ENCODE measurements at regions not wholly inside any gene's neighbourhood (a gene's known extent, or its start where the extent isn't known, plus 50 kb on each side); places are given as distances from the start of the nearest gene placed in this dataset.

DNA sequence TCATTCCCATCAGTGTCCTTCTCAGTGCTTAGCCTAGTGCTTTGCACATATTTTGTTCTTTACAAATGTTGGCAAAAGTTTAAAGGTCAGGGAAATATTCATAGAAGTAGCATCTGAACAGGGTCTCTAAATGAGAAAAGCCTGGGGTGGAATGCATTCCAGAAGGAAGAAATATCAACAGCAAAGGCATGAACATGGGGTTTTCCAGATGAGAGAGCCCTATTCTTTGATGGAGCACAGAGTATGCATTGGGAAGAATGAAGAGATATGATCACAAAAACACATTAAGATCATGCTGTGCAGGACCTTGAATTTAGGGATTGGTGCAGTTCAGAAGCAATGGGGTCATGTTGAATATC lies 140.2 kb downstream of the SNX19 start:
- TF ChIP-seq, protein P1, sequence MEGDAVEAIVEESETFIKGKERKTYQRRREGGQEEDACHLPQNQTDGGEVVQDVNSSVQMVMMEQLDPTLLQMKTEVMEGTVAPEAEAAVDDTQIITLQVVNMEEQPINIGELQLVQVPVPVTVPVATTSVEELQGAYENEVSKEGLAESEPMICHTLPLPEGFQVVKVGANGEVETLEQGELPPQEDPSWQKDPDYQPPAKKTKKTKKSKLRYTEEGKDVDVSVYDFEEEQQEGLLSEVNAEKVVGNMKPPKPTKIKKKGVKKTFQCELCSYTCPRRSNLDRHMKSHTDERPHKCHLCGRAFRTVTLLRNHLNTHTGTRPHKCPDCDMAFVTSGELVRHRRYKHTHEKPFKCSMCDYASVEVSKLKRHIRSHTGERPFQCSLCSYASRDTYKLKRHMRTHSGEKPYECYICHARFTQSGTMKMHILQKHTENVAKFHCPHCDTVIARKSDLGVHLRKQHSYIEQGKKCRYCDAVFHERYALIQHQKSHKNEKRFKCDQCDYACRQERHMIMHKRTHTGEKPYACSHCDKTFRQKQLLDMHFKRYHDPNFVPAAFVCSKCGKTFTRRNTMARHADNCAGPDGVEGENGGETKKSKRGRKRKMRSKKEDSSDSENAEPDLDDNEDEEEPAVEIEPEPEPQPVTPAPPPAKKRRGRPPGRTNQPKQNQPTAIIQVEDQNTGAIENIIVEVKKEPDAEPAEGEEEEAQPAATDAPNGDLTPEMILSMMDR (IDR thresholded peaks at IDR 0.05; ENCODE audit: insufficient read depth, low read length): no peak
- no peak overlapping the region for H3K4me3 ChIP-seq (ENCODE audit: low read depth, low read length)
- no peak for DNase-seq (ENCODE audit: low read depth)

DNA sequence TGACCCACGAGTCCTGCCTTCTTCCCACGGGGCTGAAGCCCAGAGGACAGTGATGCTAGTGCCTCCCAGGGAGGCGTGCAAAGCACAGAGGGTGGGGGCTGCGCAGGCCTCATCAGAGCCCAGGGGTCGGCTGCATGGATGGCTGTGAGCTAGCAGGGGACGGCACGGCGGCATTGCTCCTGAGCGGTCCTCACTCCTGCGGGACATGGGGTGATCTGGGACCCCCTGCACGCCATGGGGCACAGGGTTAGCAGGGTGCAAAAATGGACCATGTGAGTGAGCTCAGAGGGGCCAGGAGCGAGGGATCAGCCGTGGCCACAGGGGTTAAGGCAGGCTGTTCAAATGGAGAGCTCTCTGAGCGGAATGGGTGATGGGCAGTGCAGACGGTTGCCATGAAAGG lies 138.3 kb downstream of the SNX19 start:
- DNase-seq (ENCODE audit: low read depth): no peak

DNA sequence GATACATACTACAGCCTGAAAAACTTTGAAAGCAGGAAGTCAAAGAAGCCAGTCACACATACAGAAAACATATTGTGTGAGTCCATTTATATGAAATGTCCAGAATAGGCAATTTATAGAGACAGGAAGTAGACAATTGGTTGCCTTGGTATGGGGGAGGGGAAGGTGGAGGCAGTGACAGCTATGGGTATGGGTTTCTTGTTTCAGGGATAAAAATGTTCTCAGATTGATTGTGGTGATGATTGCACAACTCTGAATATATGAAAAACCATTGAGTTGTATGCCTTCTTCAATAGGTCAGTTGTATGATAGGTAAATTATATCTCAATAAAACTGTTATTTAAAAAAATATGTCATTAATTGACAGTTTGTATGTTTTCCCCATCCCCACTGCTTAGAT lies 137.6 kb downstream of the SNX19 start:
- no peak for DNase-seq (ENCODE audit: low read depth)
- no peak overlapping the region for H3K4me3 ChIP-seq (ENCODE audit: low read depth, low read length)
- TF ChIP-seq, protein P1 (IDR thresholded peaks at IDR 0.05; ENCODE audit: insufficient read depth, low read length): no peak

More for the DNA sequence above, 138.3 kb downstream of the SNX19 start:
- H3K4me3 ChIP-seq (ENCODE audit: low read depth, low read length): no peak overlapping the region
- TF ChIP-seq, protein P1 (IDR thresholded peaks at IDR 0.05; ENCODE audit: insufficient read depth, low read length): no peak

DNA sequence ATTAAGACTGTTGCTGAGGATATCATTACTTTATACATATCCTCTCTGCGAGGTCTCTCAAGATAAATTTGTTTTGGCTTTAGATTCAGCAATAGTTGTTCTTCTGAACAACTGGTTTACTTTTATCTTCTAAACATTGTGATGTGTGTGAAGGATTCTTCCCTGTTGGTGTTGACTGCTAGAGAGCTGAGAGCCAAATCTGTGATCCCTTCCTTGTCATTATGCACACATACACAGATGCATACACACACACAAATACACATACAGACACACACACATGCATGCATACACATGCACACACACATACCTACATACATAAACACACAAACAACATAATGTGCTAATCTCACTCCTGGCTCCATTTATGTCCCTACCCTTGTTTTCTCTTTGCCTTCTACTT lies 137.0 kb downstream of the SNX19 start:
- TF ChIP-seq, protein P1 (IDR thresholded peaks at IDR 0.05; ENCODE audit: insufficient read depth, low read length): no peak
- no peak overlapping the region for H3K4me3 ChIP-seq (ENCODE audit: low read depth, low read length)

DNA sequence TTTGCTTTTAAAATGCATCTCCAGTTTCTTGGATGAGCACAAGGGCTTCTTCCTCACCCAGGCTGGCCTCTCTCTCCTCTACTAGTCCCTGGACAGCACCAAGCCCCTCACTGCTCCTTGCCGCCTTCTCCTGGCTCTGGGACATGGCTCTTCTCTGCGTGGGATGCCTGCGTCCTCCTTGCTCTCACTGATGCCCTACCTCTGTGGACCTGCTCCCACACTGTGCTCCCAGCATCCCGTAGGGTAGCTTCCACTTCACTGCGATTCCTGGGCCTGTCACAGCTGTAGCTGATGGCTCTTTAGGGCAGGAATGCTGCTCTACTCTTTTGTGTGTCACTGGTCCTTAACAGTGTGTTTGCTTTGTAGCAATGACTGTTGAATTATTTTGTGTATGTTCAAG lies 136.3 kb downstream of the SNX19 start:
- TF ChIP-seq, protein P1 (IDR thresholded peaks at IDR 0.05; ENCODE audit: insufficient read depth, low read length): no peak
- no peak for DNase-seq (ENCODE audit: low read depth)
- no peak overlapping the region for H3K4me3 ChIP-seq (ENCODE audit: low read depth, low read length)

More for the DNA sequence above, 137.0 kb downstream of the SNX19 start:
- DNase-seq (ENCODE audit: low read depth): no peak

DNA sequence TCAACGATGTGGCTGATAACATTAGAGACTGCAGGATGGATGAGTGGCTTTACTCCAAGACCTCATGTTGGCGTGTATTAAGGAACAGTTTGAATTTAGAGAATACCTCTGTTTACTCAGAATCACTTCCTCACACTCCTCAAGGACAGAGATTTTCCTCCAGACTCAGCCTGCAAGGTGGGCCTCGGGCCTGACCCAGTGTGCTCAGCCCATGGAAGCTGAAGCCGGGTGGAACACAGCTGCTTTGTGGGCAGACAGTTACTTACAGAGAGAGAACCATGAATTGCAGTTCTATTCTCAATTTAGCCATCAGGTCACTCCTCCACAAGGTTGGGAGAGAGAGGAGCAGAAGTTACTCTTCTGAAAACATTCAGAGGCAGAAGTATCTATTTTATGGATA lies 135.8 kb downstream of the SNX19 start:
- TF ChIP-seq, protein P1 (IDR thresholded peaks at IDR 0.05; ENCODE audit: insufficient read depth, low read length): no peak
- no peak overlapping the region for H3K4me3 ChIP-seq (ENCODE audit: low read depth, low read length)
- DNase-seq (ENCODE audit: low read depth): no peak

DNA sequence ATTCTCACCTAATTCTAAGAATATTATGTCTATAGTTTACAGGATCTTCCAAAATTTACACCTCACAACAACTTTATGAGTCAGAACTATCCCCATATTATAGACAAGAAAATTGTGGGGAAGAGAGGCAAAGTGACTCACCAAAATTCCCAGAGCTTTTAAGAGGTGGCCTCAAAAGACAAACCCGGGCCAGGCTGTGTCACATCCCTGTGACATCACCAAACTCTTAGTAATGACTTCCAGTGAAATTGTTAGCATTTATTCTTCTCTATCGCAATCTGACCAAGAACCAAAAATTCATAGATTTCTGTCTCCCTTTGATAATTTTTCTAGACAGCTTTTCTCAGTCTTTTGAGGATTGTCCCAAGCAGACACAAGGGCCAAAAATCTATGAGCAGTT lies 134.3 kb downstream of the SNX19 start:
- no peak overlapping the region for H3K4me3 ChIP-seq (ENCODE audit: low read depth, low read length)
- TF ChIP-seq, protein P1 (IDR thresholded peaks at IDR 0.05; ENCODE audit: insufficient read depth, low read length): no peak
- peak; percentile 70 for DNase-seq (ENCODE audit: low read depth)
